ENCODE measurements at regions not wholly inside any gene's neighbourhood (a gene's known extent, or its start where the extent isn't known, plus 50 kb on each side); places are given as distances from the start of the nearest gene placed in this dataset.

- Histone ChIP-seq H3K27ac (no peak overlapping the region), H3K27me3 (no peaks in the 10 kb centered on the region), H3K9me3 (no peaks in the 10 kb centered on the region), H3K4me3 (no peak overlapping the region), H3K4me1 (no peaks in the 10 kb centered on the region), H3K36me3 (no peaks in the 10 kb centered on the region)
- no peak for DNase-seq (ENCODE audit: low spot score in 2 of 2)
- TF ChIP-seq POLR2A (IDR thresholded peaks at IDR 0.05), result no peak
- TF ChIP-seq EP300 (IDR thresholded peaks at IDR 0.05), result no peak
- TF ChIP-seq CTCF (IDR thresholded peaks at IDR 0.05), result no peak
- 52 to 72% methylated on average over 4 of the region's 4 CpGs for WGBS, 2 donors
Observed at GRCh38 chr4:14262221-14262620, 634.7 kb upstream of the BOD1L1 start.

GRCh38 chr4:14264437-14264836, 636.9 kb upstream of the BOD1L1 start:
- Histone ChIP-seq H3K36me3 (no peaks in the 10 kb centered on the region), H3K27me3 (no peaks in the 10 kb centered on the region), H3K4me3 (no peak overlapping the region), H3K27ac (no peak overlapping the region), H3K4me1 (no peaks in the 10 kb centered on the region), H3K9me3 (no peaks in the 10 kb centered on the region)
- TF ChIP-seq EP300 (IDR thresholded peaks at IDR 0.05) (no peak), POLR2A (IDR thresholded peaks at IDR 0.05) (no peak), CTCF (IDR thresholded peaks at IDR 0.05) (no peak)
- no peak for DNase-seq (ENCODE audit: low spot score in 2 of 2)
- 86 to 93% methylated on average over 4 of the region's 4 CpGs for WGBS, 2 donors

- DNase-seq (ENCODE audit: low spot score in 2 of 2), result no peak
- WGBS, 2 donors, result 70 to 85% methylated on average over 5 of the region's 5 CpGs
Observed at GRCh38 chr4:14265651-14266050, 638.1 kb upstream of the BOD1L1 start.

DNA sequence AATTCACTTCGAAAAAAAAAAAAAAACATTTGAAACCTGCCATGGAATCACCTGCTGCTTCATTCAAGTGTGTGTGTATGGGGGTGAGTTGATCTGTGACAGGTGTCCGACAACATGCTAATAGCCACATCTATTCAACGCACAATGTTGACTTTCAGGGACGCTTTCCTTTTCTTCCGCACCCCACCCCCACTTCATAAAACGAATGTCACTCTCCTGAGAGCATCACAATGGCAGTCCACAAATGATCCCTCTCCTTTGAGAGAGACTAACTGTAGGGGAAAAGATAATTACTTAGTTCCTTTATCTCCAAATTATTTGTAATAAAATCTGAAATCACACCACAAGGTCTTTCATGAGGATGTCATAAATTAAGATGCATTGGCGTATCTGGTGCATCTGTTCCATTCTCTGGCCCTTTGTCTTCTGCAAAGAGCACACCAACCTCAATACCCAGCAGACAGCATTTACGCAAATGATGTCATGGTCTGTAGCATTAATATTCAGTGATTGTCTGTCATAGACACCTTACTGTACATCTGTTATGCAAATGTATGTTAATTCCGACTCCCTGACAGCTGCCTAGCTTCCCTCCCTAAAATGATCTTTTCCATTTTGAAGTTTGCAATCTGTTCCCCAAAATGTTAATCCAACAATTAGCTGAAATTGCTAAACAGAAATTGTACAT, 640.0 kb upstream of the BOD1L1 start:
- DNase-seq (ENCODE audit: low spot score in 2 of 2), result no peak
- 80 to 92% methylated on average over 9 of the region's 9 CpGs for WGBS, 2 donors
- Histone ChIP-seq H3K27ac (no peak overlapping the region), H3K9me3 (no peaks in the 10 kb centered on the region), H3K36me3 (no peaks in the 10 kb centered on the region), H3K4me3 (no peak overlapping the region), H3K27me3 (no peaks in the 10 kb centered on the region), H3K4me1 (no peaks in the 10 kb centered on the region)
- no peak for TF ChIP-seq POLR2A (IDR thresholded peaks at IDR 0.05)
- TF ChIP-seq EP300 (IDR thresholded peaks at IDR 0.05), result no peak
- no peak for TF ChIP-seq CTCF (IDR thresholded peaks at IDR 0.05)

More at GRCh38 chr4:14265651-14266050, 638.1 kb upstream of the BOD1L1 start:
- Histone ChIP-seq H3K36me3 (no peaks in the 10 kb centered on the region), H3K27ac (no peak overlapping the region), H3K4me1 (no peaks in the 10 kb centered on the region), H3K4me3 (no peak overlapping the region), H3K9me3 (no peaks in the 10 kb centered on the region), H3K27me3 (no peaks in the 10 kb centered on the region)
- no peak for TF ChIP-seq POLR2A (IDR thresholded peaks at IDR 0.05)
- no peak for TF ChIP-seq CTCF (IDR thresholded peaks at IDR 0.05)
- TF ChIP-seq EP300 (IDR thresholded peaks at IDR 0.05), result no peak

GRCh38 chr4:14269824-14270223, 642.3 kb upstream of the BOD1L1 start:
- TF ChIP-seq CTCF (IDR thresholded peaks at IDR 0.05) (no peak), EP300 (IDR thresholded peaks at IDR 0.05) (peak in 1 of 2 donors; percentile 78)
- Histone ChIP-seq H3K9me3 (no peaks in the 10 kb centered on the region), H3K27me3 (no peaks in the 10 kb centered on the region), H3K36me3 (no peaks in the 10 kb centered on the region), H3K4me1 (no peaks in the 10 kb centered on the region), H3K27ac (no peak overlapping the region), H3K4me3 (no peak overlapping the region)
- WGBS, 2 donors, result 74 to 75% methylated on average over 3 of the region's 3 CpGs
- DNase-seq (ENCODE audit: low spot score in 2 of 2), result peak in 1 of 2 donors; percentile 26

All from tibial nerve (tissue), 4 donors.